ENCODE measurements at regions not wholly inside any gene's neighbourhood (a gene's known extent, or its start where the extent isn't known, plus 50 kb on each side); places are given as distances from the start of the nearest gene placed in this dataset.

DNA sequence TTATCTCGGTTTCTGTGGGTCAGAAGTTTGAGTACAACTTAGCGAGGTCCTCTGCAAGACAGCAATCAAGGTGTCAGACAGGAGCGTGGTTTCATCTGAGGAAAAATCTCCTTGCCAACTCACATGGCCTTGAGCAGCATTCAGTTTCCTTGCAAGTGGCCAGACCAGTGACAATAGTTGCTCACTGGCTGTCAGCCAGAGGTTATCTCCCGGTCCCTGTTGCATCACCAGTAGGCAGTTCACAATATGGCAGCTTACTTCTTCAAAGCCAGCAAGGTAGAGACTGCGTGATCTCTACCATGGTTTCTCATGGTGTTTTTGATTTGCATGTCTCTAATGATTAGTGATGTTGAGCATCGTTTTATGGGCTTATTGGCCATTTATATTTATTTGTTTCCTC is 143.8 kb upstream of the DAAM1 start:
- Histone ChIP-seq H4K91ac (replicated peaks; ENCODE audit: insufficient read length, low read length) (no peak overlapping the region), H2BK12ac (ENCODE audit: low read depth, low read length) (no peak overlapping the region), H4K20me1 (replicated peaks in 1 of 2; ENCODE audit: control insufficient read depth in 1 of 2, insufficient read depth in 2 of 2, low read length in 2 of 2) (no peaks in the 10 kb centered on the region), H4K8ac (ENCODE audit: extremely low read depth, insufficient read depth, low read length) (no peak overlapping the region), H3K4ac (replicated peaks; ENCODE audit: insufficient read length, low read depth, low read length) (no peak overlapping the region), H2AK5ac (ENCODE audit: low read depth, low read length) (no peak overlapping the region), H3K14ac (ENCODE audit: insufficient read length) (no peak overlapping the region), H3K4me2 (ENCODE audit: insufficient read depth in 1 of 2, low read depth in 2 of 2, low read length in 2 of 2) (no peak overlapping the region), H2BK15ac (ENCODE audit: low read length) (no peak overlapping the region), H4K5ac (ENCODE audit: insufficient read length, low read depth, low read length) (no peak overlapping the region), H3K56ac (replicated peaks; ENCODE audit: insufficient read length, low read depth, low read length) (no peak overlapping the region), H2BK20ac (ENCODE audit: low read length) (no peak overlapping the region), H2BK120ac (replicated peaks; ENCODE audit: low read depth, low read length) (no peak overlapping the region), H3K79me1 (ENCODE audit: low read depth, low read length) (no peaks in the 10 kb centered on the region), H3K18ac (ENCODE audit: extremely low read depth, low read length) (no peak overlapping the region), H2BK5ac (ENCODE audit: low read depth, low read length) (no peak overlapping the region), H3K9me3 (ENCODE audit: insufficient read depth in 2 of 2, low read depth in 1 of 2, low read length in 1 of 2) (no peaks in the 10 kb centered on the region), H3K4me3 (ENCODE audit: extremely low read depth in 1 of 4, insufficient read depth in 2 of 4, low read depth in 3 of 4, low read length in 4 of 4) (no peak overlapping the region), H3K36me3 (ENCODE audit: control insufficient read depth in 2 of 4, insufficient read depth in 4 of 4, low read length in 3 of 4) (no peaks in the 10 kb centered on the region), H3K27me3 (replicated peaks in 1 of 4; ENCODE audit: control insufficient read depth in 3 of 4, extremely low read depth in 1 of 4, insufficient read depth in 3 of 4, low read length in 3 of 4) (no peaks in the 10 kb centered on the region), H3K4me1 (replicated peaks in 1 of 4; ENCODE audit: control insufficient read depth in 3 of 4, insufficient read depth in 4 of 4, low read length in 3 of 4) (no peaks in the 10 kb centered on the region), H3K27ac (ENCODE audit: low read depth, low read length) (no peak overlapping the region), H2AFZ (ENCODE audit: low read length) (no peak overlapping the region), H3K23me2 (ENCODE audit: low read depth, low read length) (no peaks in the 10 kb centered on the region), H3K23ac (ENCODE audit: insufficient read length) (no peak overlapping the region), H3K79me2 (ENCODE audit: control insufficient read depth in 1 of 2, insufficient read depth in 2 of 2, low read length in 2 of 2) (no peaks in the 10 kb centered on the region), H3K9ac (replicated peaks in 1 of 4; ENCODE audit: extremely low read depth in 1 of 4, low read depth in 3 of 4, low read length in 3 of 4) (no peak overlapping the region)
- no peak for DNase-seq (ENCODE audit: low read depth in 1 of 2, low spot score in 2 of 2)
- TF ChIP-seq, protein P1, sequence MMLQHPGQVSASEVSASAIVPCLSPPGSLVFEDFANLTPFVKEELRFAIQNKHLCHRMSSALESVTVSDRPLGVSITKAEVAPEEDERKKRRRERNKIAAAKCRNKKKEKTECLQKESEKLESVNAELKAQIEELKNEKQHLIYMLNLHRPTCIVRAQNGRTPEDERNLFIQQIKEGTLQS (IDR thresholded peaks at IDR 0.05; ENCODE audit: insufficient read depth, low read depth, low read length): peak; percentile 58; the same call in 1 of the 2 replicates
- no peak for TF ChIP-seq YY1 (IDR thresholded peaks at IDR 0.05; ENCODE audit: low read depth, low read length)
- POLR2A ChIA-PET (ENCODE audit: partially characterized antibody): no interaction called here
- FAIRE-seq: no peak
- CTCF ChIA-PET (ENCODE audit: partially characterized antibody): interaction anchor here (1.0 to 1.8 kb wide), 3 partner anchors 13 to 73 kb away, joined by 3 to 6 read pairs (median 6); no protein-coding TSS in a partner anchor
- 95% methylated on average over 6 of the region's 6 CpGs; no CpG with 5 or more reads in 1 of the 2 experiments for WGBS, 2 experiments (ENCODE audit: extremely low coverage in 1 of 2, insufficient coverage in 1 of 2, insufficient read length in 1 of 2, insufficient replicate concordance in 2 of 2, low coverage in 1 of 2, low lambda C conversion rate in 2 of 2, missing lambda C conversion rate in 1 of 2)
